ENCODE measurements at regions not wholly inside any gene's neighbourhood (a gene's known extent, or its start where the extent isn't known, plus 50 kb on each side); places are given as distances from the start of the nearest gene placed in this dataset.

DNA sequence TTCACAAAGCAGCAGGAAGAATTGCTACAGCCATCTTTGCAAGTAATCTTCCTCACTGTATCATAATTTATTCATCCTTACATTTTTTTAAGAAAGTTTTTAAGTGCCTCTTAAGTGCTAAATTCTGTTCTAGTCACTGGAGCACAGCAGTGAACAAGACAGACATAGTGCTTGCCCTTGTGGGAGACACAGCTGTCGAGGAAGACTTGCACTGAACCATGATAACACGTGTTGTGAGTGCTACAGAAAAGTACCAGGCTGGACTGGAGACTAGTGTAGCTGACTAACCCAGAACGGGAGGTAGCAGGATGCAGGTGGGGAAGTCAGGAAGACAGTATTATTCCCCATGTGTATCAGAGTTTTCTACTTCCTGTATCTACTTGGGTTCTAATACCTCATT, 300.6 kb downstream of the TBL1XR1 start:
- Histone ChIP-seq H3K27ac (peak overlapping the region; percentile 68), H3K4me2 (peak overlapping the region; percentile 64), H3K4me3 (0 out of 2 replicates have a peak overlapping the region, but pooled peaks have one; percentile 8), H3K9ac (0 out of 2 replicates have a peak overlapping the region, but pooled peaks have one; percentile 25), H3K9me3 (peaks cover 27% of the 10 kb centered on the region), H3K4me1 (peaks cover 30% of the 10 kb centered on the region), H3K27me3 (no peaks in the 10 kb centered on the region), H4K20me1 (no peaks in the 10 kb centered on the region), H3K36me3 (no peaks in the 10 kb centered on the region)
- TF ChIP-seq Cebpa-rat (IDR thresholded peaks at IDR 0.05) = no peak

DNA sequence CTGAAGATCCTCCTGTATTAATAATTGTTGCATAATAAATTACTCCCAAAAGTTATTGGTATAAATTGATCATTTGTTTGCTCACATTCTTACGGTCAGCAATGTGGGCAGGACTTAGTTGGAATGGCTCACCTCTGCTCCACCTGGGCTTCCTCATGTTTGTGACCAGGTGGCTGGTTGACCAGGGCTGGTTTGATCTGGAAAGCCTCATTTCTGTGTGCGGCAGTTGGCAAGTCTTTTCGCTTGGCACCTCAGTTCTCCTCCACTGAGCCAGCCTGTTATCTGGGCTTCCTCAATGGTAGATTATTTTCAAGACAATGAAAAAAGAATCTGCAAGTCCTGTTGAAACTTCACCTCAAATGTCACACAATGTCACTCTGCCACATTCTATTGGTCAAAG, 301.1 kb downstream of the TBL1XR1 start:
- TF ChIP-seq Cebpa-rat (IDR thresholded peaks at IDR 0.05) = no peak
- Histone ChIP-seq H3K9me3 (peaks cover 31% of the 10 kb centered on the region), H3K4me3 (peak overlapping the region; percentile 8; the same call in 1 of the 2 replicates), H3K4me1 (peaks cover 30% of the 10 kb centered on the region), H3K4me2 (peak overlapping the region; percentile 64), H3K27ac (peak overlapping the region; percentile 59), H3K27me3 (no peaks in the 10 kb centered on the region), H3K36me3 (no peaks in the 10 kb centered on the region), H3K9ac (no peak overlapping the region), H4K20me1 (no peaks in the 10 kb centered on the region)

DNA sequence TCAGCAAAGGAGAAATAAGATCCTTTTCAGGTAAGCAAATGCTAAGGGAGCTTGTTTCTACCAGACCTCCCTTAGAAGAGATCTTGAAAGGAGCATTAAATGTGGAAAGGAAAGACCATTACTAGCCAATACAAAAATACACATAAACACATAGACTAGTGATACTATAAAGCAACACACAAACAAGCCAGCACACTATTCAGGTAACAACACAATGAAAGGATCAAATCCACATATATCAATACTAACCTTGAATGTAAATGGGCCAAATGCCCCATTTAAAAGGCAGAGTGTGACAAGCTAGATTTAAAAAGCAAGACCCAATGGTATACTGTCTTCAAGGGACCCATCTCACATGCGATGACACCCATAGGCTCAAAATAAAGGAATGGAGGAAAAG, 317.6 kb downstream of the TBL1XR1 start:
- no peak overlapping the region for H3K4me2 ChIP-seq
- no peaks in the 10 kb centered on the region for H3K27me3 ChIP-seq
- H3K27ac ChIP-seq = no peak overlapping the region
- H3K4me3 ChIP-seq = no peak overlapping the region
- no peaks in the 10 kb centered on the region for H3K4me1 ChIP-seq
- no peaks in the 10 kb centered on the region for H4K20me1 ChIP-seq
- no peak for TF ChIP-seq Cebpa-rat (IDR thresholded peaks at IDR 0.05)
- no peaks in the 10 kb centered on the region for H3K36me3 ChIP-seq
- no peak overlapping the region for H3K9ac ChIP-seq
- peaks cover 40% of the 10 kb centered on the region for H3K9me3 ChIP-seq

DNA sequence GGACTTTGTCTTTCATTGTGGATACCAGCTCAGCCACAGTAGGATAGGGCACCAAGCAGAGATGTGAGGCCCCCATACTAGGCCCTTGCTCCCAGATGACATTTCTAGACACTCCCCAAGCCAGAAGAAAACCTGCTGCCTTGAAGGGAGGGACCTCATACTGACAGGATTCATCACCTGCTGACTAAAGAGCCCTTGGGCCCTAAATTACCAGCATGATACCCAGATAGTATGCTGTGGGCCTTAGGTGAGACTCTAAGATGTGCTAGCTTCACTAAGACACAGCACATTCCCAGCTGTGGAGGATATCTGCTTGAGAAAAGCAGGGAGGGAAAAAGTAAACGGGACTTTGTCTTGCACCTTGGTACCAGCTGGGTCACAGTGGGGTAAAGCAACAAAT, 324.0 kb downstream of the TBL1XR1 start:
- H4K20me1 ChIP-seq = no peaks in the 10 kb centered on the region

GRCh38 chr3:176872771-176873209, 324.5 kb downstream of the TBL1XR1 start:
- Histone ChIP-seq H3K4me3 (no peak overlapping the region), H3K4me1 (peaks cover 6% of the 10 kb centered on the region; the same call in 1 of the 2 replicates), H3K9me3 (peaks cover 43% of the 10 kb centered on the region), H3K9ac (no peak overlapping the region), H3K27ac (no peak overlapping the region), H3K27me3 (no peaks in the 10 kb centered on the region), H3K36me3 (peaks cover 13% of the 10 kb centered on the region; the same call in 1 of the 2 replicates), H4K20me1 (no peaks in the 10 kb centered on the region), H3K4me2 (no peak overlapping the region)
- no peak for TF ChIP-seq Cebpa-rat (IDR thresholded peaks at IDR 0.05)

More for the DNA sequence above, 324.0 kb downstream of the TBL1XR1 start:
- Histone ChIP-seq H3K27ac (no peak overlapping the region), H3K4me2 (no peak overlapping the region), H3K27me3 (no peaks in the 10 kb centered on the region), H3K9me3 (peaks cover 43% of the 10 kb centered on the region), H3K9ac (no peak overlapping the region), H3K4me3 (no peak overlapping the region), H3K36me3 (peaks cover 11% of the 10 kb centered on the region; the same call in 1 of the 2 replicates), H3K4me1 (peaks cover 6% of the 10 kb centered on the region; the same call in 1 of the 2 replicates)
- no peak for TF ChIP-seq Cebpa-rat (IDR thresholded peaks at IDR 0.05)

- Histone ChIP-seq H3K9me3 (peaks cover 32% of the 10 kb centered on the region), H3K27me3 (no peaks in the 10 kb centered on the region)
- TF ChIP-seq Cebpa-rat (IDR thresholded peaks at IDR 0.05) = no peak
These were observed 326.8 kb downstream of the TBL1XR1 start for GRCh38 chr3:176870451-176870850.

DNA sequence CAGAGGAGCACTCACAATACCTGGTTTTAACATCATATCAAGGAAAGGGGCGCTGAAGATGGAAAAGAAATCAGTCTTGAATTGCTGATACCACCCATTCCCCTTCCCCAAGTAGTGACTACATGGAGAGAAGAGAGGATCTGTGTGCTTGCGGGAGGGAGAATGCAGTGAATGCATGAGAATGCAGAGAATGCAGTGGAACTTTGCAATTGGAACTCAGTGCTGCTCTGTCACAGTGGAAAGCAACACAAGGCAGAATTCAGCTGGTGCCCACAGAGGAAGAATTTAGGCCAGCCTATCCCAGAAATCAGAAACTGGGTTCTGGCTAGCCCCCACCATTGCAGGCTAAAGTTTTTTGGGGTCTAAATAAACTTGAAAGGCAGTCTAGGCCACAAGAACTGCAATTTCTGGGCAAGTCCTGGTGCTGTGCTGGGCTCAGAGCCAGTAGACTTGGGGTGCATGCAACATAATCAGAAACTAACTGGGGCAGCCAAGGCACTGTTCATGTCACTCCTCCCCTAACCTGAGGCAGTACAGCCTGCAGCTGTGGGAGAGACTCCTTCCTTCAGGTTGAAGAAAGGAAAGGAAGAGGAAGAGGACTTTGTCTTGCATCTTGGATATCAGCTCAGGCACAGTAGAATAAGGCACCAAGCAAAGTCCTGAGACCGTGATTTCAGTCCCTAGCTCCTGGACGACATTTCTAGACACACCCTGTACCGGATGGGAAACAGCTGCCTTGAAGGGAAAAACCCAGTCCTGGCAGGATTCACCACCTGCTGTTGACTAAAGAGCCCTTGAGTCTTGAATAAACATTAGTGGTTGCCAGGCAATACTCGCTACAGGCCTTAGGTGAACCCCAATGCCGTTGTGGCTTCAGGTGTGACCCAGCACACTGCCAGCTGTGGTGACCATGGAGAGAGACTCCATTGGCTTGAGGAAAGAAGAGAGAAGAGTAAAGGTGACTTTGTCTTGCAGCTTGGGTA, 329.3 kb downstream of the TBL1XR1 start:
- Histone ChIP-seq H3K27ac (no peak overlapping the region), H3K27me3 (no peaks in the 10 kb centered on the region), H3K36me3 (peaks cover 13% of the 10 kb centered on the region; the same call in 1 of the 2 replicates), H3K9me3 (peaks cover 32% of the 10 kb centered on the region), H3K9ac (no peak overlapping the region), H3K4me2 (no peak overlapping the region), H3K4me1 (peaks cover 3% of the 10 kb centered on the region; the same call in 1 of the 2 replicates), H3K4me3 (no peak overlapping the region), H4K20me1 (no peaks in the 10 kb centered on the region)
- no peak for TF ChIP-seq Cebpa-rat (IDR thresholded peaks at IDR 0.05)

More at GRCh38 chr3:176870451-176870850, 326.8 kb downstream of the TBL1XR1 start:
- Histone ChIP-seq H4K20me1 (no peaks in the 10 kb centered on the region), H3K27ac (no peak overlapping the region), H3K4me3 (no peak overlapping the region), H3K4me1 (peaks cover 6% of the 10 kb centered on the region; the same call in 1 of the 2 replicates), H3K4me2 (no peak overlapping the region), H3K36me3 (peaks cover 13% of the 10 kb centered on the region; the same call in 1 of the 2 replicates), H3K9ac (no peak overlapping the region)

- Histone ChIP-seq H3K4me2 (no peak overlapping the region), H4K20me1 (no peaks in the 10 kb centered on the region), H3K9ac (no peak overlapping the region), H3K4me1 (no peaks in the 10 kb centered on the region), H3K36me3 (no peaks in the 10 kb centered on the region), H3K27me3 (no peaks in the 10 kb centered on the region), H3K9me3 (0 out of 2 replicates have a peak, but pooled peaks cover 6% of the 10 kb centered on the region), H3K27ac (no peak overlapping the region), H3K4me3 (no peak overlapping the region)
- TF ChIP-seq Cebpa-rat (IDR thresholded peaks at IDR 0.05) = no peak
These were observed 336.1 kb downstream of the TBL1XR1 start for GRCh38 chr3:176861137-176861536.

DNA sequence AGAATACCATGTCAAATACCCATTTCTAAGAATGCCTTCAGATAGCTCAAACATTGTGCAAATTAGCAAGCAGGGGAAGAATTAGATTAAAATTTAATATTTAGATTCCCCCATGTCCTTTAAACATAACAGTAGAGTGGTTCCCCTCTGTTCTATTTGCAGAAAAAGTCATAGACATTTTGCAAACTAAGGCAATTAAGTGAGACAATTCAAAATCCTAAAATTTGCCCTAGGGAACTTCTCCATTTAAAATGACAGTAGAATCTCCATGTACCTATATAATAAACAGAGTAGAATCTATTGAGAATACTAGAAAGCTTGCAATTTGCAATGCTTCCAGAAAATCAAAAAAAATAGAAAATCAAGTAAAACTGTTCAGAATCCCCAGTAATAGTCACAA, 340.6 kb downstream of the TBL1XR1 start:
- Histone ChIP-seq H3K9ac (no peak overlapping the region), H3K4me1 (no peaks in the 10 kb centered on the region), H3K4me3 (no peak overlapping the region), H3K27ac (no peak overlapping the region), H3K9me3 (0 out of 2 replicates have a peak, but pooled peaks cover 6% of the 10 kb centered on the region), H3K27me3 (no peaks in the 10 kb centered on the region), H3K36me3 (no peaks in the 10 kb centered on the region), H4K20me1 (no peaks in the 10 kb centered on the region), H3K4me2 (no peak overlapping the region)
- TF ChIP-seq Cebpa-rat (IDR thresholded peaks at IDR 0.05) = no peak
